ENCODE measurements at regions not wholly inside any gene's neighbourhood (a gene's known extent, or its start where the extent isn't known, plus 50 kb on each side); places are given as distances from the start of the nearest gene placed in this dataset.

DNA sequence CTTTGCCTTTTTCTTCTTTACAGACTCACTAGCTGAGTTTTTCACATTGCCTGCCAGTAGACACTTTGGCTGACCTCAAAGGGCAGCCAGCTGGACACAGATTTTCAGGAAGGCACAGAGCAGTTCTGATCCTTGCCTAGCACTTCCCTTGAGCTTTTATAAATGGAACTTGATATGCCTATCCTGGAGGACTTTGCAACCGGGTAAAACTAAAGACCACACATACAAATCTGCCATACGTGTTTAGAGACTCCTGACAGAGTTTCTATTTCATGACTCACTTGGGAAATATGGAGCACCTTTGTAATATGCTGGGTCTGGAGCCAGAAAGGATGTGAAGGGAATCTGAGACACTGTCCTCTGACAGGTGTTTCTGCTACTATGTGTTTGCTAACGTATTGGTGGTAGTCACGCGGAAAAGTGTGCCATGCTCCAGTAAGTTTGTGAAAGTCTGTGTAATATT is 56.7 kb upstream of the RASSF6 start:
- no peaks in the 10 kb centered on the region for H3K36me3 ChIP-seq
- intact Hi-C loops (cut with DNase I): no loop called here
- 31 to 33% methylated on average over 5 of the region's 5 CpGs for WGBS, 2 donors
- H3K9me3 ChIP-seq: no peaks in the 10 kb centered on the region
- H3K4me3 ChIP-seq (replicated peaks in 1 of 3): no peak overlapping the region
- H3K27me3 ChIP-seq: no peaks in the 10 kb centered on the region
- H3K27ac ChIP-seq: peak overlapping the region; percentile 32 to 61 (median 52)
- DNase-seq: peak; percentile 39 to 48
- peaks cover 17 to 20% of the 10 kb centered on the region in 2 donors for H3K4me1 ChIP-seq
- TF ChIP-seq POLR2A (IDR thresholded peaks at IDR 0.05) (peak in 1 of 2 donors; percentile 8), CTCF (IDR thresholded peaks at IDR 0.05) (no peak)

DNA sequence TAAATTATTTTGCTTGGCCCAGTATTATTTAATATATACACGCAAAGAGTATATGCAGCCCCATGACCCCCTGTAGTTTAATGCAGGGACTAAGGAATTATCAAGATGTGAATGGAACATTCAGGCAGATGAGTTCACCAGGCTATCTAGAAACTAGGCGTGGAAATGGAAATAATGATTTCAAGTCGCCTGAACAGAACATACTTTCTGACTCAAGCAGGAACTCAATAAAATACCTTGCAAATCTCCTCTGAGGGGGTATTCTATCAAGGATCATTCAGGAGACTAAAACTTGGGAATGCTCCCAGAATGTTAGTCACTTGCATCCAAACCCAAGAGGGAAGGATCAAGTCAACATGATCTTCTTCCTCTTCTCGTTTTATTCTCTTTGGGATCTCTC is 59.6 kb upstream of the RASSF6 start:
- H3K27ac ChIP-seq: no peak overlapping the region
- intact Hi-C loops (cut with DNase I): no loop called here
- 78% methylated on average over 4 of the region's 4 CpGs for WGBS, 2 donors

DNA sequence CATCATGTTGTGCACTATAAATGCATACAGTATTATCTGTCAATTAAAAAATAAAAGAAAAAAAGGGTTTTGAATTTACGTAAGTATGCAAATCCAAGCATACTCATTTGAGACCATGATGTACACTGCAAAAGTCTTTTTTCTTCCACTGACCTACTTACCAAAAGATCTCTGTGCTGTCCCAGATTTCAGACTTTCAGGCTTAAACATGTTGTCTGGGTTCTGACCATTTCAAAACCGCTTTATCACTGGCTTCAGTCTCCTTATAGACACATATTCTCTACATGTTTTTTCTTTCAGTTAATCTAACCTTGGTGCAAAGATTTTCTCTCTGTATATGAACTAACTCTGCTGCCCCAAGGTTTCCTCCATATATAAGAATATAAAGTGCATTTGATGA is 58.6 kb upstream of the CXCL8 start:
- Histone ChIP-seq H3K4me1 (peaks cover 7 to 9% of the 10 kb centered on the region in 2 donors), H3K36me3 (no peaks in the 10 kb centered on the region), H3K9me3 (no peaks in the 10 kb centered on the region), H3K27ac (no peak overlapping the region), H3K4me3 (replicated peaks in 1 of 3) (no peak overlapping the region), H3K27me3 (no peaks in the 10 kb centered on the region)
- 49% methylated on average over 2 of the region's 2 CpGs for WGBS, 2 donors
- no peak for TF ChIP-seq CTCF (IDR thresholded peaks at IDR 0.05)
- TF ChIP-seq POLR2A (IDR thresholded peaks at IDR 0.05): no peak
- DNase-seq: no peak
- intact Hi-C loops (cut with DNase I): no loop called here

More for the DNA sequence above, 59.6 kb upstream of the RASSF6 start:
- DNase-seq: no peak
- no peak for TF ChIP-seq CTCF (IDR thresholded peaks at IDR 0.05)
- no peak for TF ChIP-seq POLR2A (IDR thresholded peaks at IDR 0.05)
- Histone ChIP-seq H3K36me3 (no peaks in the 10 kb centered on the region), H3K9me3 (no peaks in the 10 kb centered on the region), H3K4me1 (peaks cover 17 to 20% of the 10 kb centered on the region in 2 donors), H3K4me3 (replicated peaks in 1 of 3) (no peak overlapping the region), H3K27me3 (no peaks in the 10 kb centered on the region)

GRCh38 chr4:73682508-73682907 is 57.9 kb upstream of the CXCL8 start:
- intact Hi-C loops (cut with DNase I): no loop called here
- H3K27me3 ChIP-seq: no peaks in the 10 kb centered on the region
- H3K4me3 ChIP-seq (replicated peaks in 1 of 3): no peak overlapping the region
- no peak for DNase-seq
- H3K9me3 ChIP-seq: no peaks in the 10 kb centered on the region
- peaks cover under 1 to 3% of the 10 kb centered on the region in 2 donors for H3K4me1 ChIP-seq
- no peaks in the 10 kb centered on the region for H3K36me3 ChIP-seq
- H3K27ac ChIP-seq: no peak overlapping the region
- TF ChIP-seq CTCF (IDR thresholded peaks at IDR 0.05) (no peak), POLR2A (IDR thresholded peaks at IDR 0.05) (no peak)
- 92 to 96% methylated on average over 1 of the region's 1 CpG for WGBS, 2 donors

DNA sequence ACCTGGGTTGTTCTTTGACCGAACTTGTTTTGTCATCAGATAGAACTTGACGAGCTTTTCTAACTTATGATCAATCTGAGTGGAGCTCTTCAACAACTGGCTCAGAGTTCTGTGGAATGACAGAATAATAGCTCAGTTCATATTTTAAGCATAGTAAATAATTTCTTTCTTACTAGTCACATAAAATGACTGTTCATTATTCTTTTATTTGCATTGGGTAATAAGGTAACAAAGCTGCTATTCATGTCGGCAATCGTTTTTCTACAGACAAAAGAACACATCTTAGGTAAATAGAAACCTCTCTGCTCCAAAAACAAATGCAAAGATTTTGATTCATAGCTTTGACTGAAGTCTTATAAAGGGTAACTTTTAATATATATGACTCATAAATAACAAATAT is 57.3 kb upstream of the CXCL8 start:
- 90 to 92% methylated on average over 4 of the region's 4 CpGs for WGBS, 2 donors
- Histone ChIP-seq H3K4me3 (replicated peaks in 1 of 3) (no peak overlapping the region), H3K27ac (no peak overlapping the region), H3K9me3 (no peaks in the 10 kb centered on the region), H3K27me3 (no peaks in the 10 kb centered on the region), H3K4me1 (no peaks in the 10 kb centered on the region), H3K36me3 (no peaks in the 10 kb centered on the region)
- intact Hi-C loops (cut with DNase I): no loop called here
- TF ChIP-seq POLR2A (IDR thresholded peaks at IDR 0.05) (no peak), CTCF (IDR thresholded peaks at IDR 0.05) (no peak)
- no peak for DNase-seq
